IPS-15b (cell line): ENCODE measurements at regions not wholly inside any gene's neighbourhood (a gene's known extent, or its start where the extent isn't known, plus 50 kb on each side); places are given as distances from the start of the nearest gene placed in this dataset.

ENCODE experiments used
- H3K27me3 ChIP-seq: one replicate; pipeline ENCODE4 v1.6.1; 2013; ENCODE audit warnings: low read length; ENCODE audit not compliant: control insufficient read depth, insufficient read depth
- H3K36me3 ChIP-seq: one replicate; pipeline ENCODE4 v1.6.1; 2013; ENCODE audit warnings: low read length; ENCODE audit not compliant: control insufficient read depth, insufficient read depth
- H3K4me1 ChIP-seq: one replicate; pipeline ENCODE4 v1.6.1; 2013; ENCODE audit warnings: mild to moderate bottlenecking, low read length; ENCODE audit not compliant: control insufficient read depth, insufficient read depth
- H3K4me3 ChIP-seq: one replicate; pipeline ENCODE4 v1.5.1; 2013; ENCODE audit warnings: low read depth, low read length
- H3K9ac ChIP-seq: one replicate; pipeline ENCODE4 v1.6.1; 2013; ENCODE audit warnings: low read depth, mild to moderate bottlenecking, low read length
- H3K9me3 ChIP-seq: one replicate; pipeline ENCODE4 v1.6.1; 2013; ENCODE audit warnings: mild to moderate bottlenecking, low read length; ENCODE audit not compliant: control insufficient read depth, insufficient read depth

DNA sequence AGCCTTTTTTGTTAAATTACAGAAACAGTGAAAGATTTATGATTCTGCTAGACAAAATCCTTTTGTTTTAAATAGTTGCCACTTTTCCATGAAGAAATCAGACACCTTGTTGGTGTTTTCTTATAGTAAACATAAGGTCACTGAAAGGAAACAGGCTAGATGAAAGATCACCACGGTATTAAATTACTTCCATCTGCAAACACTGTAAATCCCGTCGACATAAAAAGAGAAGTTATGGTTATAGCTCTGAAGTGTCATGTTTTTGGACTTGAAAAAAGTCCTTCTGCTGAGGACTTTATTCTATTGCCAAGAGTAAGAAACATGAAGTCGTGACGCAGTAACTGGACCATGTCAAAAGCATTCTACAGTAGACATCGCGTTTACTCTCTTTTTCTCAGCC lies 567.6 kb upstream of the SLIT2 start:
- H3K4me3 ChIP-seq, result no peak overlapping the region

DNA sequence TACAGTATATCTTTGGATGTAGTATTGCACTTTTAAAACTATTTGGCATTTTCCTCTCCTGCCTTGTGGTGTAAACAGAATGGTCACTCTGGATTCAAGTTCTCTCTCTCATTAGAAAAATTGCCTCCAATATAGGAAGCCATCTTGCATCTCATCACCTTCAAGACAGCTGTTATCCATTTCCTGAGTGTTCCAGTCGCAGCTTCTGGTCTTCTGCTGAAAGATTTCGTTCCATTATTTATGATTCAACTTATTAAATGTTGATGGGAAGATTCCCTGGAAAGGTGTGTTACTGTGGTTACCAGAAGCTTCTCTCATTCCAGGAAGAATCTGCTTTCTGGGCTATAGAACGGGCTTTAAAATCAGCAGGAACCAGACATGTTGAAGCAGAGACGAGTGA lies 568.3 kb upstream of the SLIT2 start:
- no peaks in the 10 kb centered on the region for H3K27me3 ChIP-seq
- no peaks in the 10 kb centered on the region for H3K36me3 ChIP-seq
- no peaks in the 10 kb centered on the region for H3K4me1 ChIP-seq
- H3K9ac ChIP-seq, result no peak overlapping the region
- H3K9me3 ChIP-seq, result no peaks in the 10 kb centered on the region
- H3K4me3 ChIP-seq, result no peak overlapping the region

More for the DNA sequence above, 567.6 kb upstream of the SLIT2 start:
- no peak overlapping the region for H3K9ac ChIP-seq
- H3K27me3 ChIP-seq, result no peaks in the 10 kb centered on the region
- no peaks in the 10 kb centered on the region for H3K4me1 ChIP-seq
- no peaks in the 10 kb centered on the region for H3K36me3 ChIP-seq
- H3K9me3 ChIP-seq, result no peaks in the 10 kb centered on the region

DNA sequence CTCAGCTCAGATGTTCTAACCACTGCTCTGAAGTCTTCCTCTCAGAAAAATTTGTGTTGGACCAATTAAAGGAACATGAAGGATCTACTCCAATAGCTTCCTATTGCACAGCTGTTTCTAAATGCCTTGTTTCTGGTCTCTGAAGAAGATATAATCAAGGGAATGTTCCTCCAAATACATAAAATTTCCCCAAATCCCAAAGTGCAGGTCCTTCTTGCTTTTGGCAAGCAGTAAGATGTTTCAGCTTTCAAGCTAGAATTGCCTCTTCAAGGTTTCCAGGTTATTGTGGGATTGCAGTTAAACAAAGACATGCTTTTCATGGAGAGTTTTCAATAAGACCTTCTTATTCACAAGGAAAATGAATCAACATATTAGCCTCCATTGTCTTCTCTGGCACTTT lies 574.5 kb upstream of the SLIT2 start:
- H3K9ac ChIP-seq, result no peak overlapping the region
- H3K4me1 ChIP-seq, result no peaks in the 10 kb centered on the region
- no peaks in the 10 kb centered on the region for H3K9me3 ChIP-seq
- no peak overlapping the region for H3K4me3 ChIP-seq
- H3K27me3 ChIP-seq, result no peaks in the 10 kb centered on the region
- no peaks in the 10 kb centered on the region for H3K36me3 ChIP-seq

DNA sequence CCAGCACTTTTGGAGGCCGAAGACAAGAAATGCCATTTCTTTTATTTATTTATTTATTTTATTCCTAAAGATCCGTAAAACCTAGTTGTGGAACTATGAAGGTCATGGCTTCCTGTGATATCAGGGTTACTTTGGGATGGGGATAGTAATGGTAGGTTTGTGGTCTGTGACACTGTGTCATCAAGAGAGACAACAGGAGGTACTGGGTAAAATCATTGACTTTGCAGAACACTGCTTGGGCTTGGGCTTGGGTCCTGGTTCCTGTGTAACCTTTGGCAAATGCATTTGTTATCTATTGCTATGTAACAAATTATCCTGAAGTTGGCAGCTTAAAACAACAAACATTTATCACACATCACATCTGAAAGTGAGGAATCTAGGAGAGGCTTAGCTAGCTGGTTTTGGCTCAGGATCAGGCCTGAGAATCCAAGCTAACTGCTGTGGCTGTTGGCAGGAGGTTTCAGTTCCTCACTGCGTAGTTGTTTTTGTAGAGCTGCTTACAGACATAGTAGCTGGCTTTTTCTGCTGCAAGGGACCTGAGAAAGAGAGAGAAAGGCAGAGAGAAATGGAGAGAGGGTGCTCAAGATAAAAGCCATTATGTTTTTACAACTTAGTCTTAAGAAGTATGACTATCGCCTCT lies 576.4 kb upstream of the SLIT2 start:
- no peaks in the 10 kb centered on the region for H3K27me3 ChIP-seq
- no peak overlapping the region for H3K9ac ChIP-seq
- H3K4me1 ChIP-seq, result no peaks in the 10 kb centered on the region
- H3K36me3 ChIP-seq, result no peaks in the 10 kb centered on the region
- H3K9me3 ChIP-seq, result no peaks in the 10 kb centered on the region
- H3K4me3 ChIP-seq, result no peak overlapping the region

DNA sequence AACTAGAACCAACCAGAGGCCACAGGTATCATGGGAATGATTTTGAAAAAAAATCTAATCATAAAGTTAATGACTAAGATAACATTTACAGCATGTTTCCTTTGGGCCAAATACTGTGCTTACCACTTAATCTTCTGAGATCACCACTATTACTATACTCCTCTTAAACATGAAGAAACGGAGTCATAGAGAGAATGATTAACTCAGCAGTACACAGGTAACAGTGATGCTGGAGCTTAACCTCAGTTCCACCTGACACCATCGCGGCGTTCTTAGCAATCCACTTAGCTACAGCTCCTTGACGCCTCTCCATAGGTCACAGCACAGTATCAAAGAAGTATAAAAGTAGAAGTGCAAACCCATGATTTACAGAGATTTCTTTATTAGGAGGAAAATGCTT lies 592.6 kb upstream of the SLIT2 start:
- H3K36me3 ChIP-seq, result no peaks in the 10 kb centered on the region
- no peaks in the 10 kb centered on the region for H3K4me1 ChIP-seq
- no peaks in the 10 kb centered on the region for H3K27me3 ChIP-seq
- H3K9ac ChIP-seq, result no peak overlapping the region
- no peaks in the 10 kb centered on the region for H3K9me3 ChIP-seq
- no peak overlapping the region for H3K4me3 ChIP-seq

DNA sequence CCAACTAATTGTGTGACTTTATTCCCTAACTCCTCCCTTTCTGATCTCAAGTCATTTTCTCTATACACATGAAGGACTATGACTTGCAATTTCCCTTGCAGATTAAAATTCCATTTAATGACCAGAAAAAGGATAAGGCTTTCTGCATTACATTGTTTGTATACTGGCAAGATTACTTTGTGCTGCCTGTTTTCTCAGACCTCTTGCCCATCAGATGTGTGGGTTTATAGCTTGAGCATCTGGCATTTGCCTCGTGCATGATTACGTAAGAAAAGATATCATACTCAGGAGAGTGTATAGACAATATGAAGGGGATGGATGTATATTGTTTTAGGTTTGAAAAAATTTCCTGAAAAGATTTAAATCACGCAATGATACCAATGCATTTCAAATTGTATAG lies 593.8 kb upstream of the SLIT2 start:
- H3K36me3 ChIP-seq, result no peaks in the 10 kb centered on the region
- no peaks in the 10 kb centered on the region for H3K27me3 ChIP-seq
- H3K4me1 ChIP-seq, result no peaks in the 10 kb centered on the region
- H3K4me3 ChIP-seq, result no peak overlapping the region
- no peak overlapping the region for H3K9ac ChIP-seq
- no peaks in the 10 kb centered on the region for H3K9me3 ChIP-seq

DNA sequence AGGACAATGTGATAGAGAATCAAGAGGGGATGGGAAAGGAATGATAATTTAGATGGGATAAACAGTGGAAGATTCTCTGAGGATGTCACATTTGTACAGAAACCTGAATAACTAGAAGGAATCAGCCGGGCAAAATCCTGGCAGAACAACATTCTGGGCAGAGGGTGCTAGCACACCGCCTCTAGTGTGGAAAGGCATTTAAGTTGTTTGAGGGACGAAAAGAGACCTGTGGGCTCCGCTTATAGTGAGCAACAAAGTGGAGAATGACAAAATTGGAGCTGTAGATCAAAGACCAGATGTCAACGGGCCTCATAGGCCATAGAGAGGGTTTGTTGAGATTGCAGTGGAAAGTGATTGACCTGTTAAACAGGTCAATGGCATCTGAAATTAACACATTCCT lies 596.0 kb upstream of the SLIT2 start:
- no peaks in the 10 kb centered on the region for H3K27me3 ChIP-seq
- H3K9me3 ChIP-seq, result no peaks in the 10 kb centered on the region
- no peak overlapping the region for H3K9ac ChIP-seq
- no peaks in the 10 kb centered on the region for H3K36me3 ChIP-seq
- no peaks in the 10 kb centered on the region for H3K4me1 ChIP-seq
- H3K4me3 ChIP-seq, result no peak overlapping the region

DNA sequence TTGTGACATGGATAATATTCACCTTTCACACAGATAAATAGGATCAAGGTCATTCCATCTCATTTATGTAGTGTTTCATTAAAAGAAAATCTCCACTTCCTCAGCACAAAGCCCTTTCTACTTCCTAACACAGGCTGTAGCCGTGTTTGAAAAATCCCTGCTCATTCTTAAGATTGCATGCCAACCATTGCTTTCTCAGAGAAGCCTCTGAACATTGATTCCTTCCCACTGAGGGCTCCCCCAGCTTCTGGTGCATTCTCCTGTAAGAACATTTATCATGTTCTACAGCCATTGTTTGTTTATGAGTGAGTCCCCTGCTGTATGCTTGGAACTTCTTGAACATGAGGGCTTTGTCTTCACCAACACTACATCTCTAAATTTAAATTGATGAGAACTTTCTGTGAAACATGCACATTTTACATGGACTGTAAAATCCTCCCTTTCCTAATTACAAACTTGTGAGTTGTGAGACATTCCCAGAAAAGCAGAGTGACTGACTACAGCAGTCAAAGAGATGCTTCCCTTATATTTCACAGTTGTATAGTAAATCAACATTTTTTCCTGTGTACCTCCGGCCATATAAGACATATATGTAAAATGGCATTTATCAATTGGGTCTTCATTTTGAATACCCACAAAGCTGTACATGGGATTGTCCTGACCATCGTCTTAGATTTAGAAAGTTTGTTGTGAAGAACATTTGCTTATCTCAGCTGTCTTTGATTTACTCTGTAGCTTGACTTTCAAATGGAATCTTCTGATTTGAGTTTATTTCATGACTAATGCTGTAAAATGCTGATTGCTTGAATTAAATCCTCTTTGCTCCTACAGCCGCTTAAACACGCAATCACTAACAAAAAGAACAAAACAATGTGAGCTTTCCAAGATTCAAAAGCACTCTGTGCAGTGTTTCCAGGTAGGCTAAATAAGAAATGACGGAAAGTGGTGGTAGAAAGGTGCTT lies 600.5 kb upstream of the SLIT2 start:
- H3K4me3 ChIP-seq, result no peak overlapping the region
- H3K36me3 ChIP-seq, result no peaks in the 10 kb centered on the region
- no peaks in the 10 kb centered on the region for H3K9me3 ChIP-seq
- no peaks in the 10 kb centered on the region for H3K4me1 ChIP-seq
- no peak overlapping the region for H3K9ac ChIP-seq
- no peaks in the 10 kb centered on the region for H3K27me3 ChIP-seq

DNA sequence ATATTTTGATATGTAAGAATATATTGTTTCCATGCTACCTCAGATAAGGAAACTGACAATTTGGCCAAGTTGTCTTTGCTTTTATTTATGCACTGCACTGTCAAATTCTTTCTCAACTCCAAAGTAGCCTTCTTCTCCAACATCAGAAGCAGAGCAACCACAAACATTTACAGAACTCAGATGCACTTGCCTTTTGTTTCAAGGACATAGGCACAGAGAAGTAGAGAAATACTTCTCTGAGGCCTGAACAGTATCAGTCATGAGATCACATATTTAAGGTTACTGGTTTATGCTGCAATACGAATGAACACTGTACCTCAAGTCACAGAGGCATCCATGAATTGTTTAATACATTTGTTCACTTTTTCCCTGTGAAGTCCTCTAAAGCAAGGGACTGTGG lies 606.1 kb upstream of the SLIT2 start:
- H3K9me3 ChIP-seq, result no peaks in the 10 kb centered on the region
- no peaks in the 10 kb centered on the region for H3K27me3 ChIP-seq

DNA sequence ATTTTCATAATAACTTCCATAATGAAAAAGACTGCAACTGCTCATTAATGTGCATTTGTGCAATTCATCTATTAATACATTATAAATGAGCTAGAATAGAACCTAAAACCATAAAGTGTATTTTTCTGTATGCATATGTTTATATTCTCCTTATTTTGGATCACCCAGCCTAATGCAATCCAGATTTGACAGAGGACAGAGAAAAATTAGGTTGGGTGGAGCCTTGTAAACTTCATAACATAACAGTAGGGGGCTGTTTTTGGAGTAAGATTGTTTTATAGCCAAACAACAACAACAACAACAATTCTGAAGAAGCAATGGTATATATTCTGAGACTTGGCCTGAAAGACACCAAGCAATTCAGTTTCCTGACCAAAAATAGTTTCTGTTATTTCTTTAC lies 615.3 kb upstream of the SLIT2 start:
- H3K4me1 ChIP-seq, result no peaks in the 10 kb centered on the region
- H3K27me3 ChIP-seq, result no peaks in the 10 kb centered on the region
- no peak overlapping the region for H3K4me3 ChIP-seq
- no peak overlapping the region for H3K9ac ChIP-seq
- H3K36me3 ChIP-seq, result no peaks in the 10 kb centered on the region
- H3K9me3 ChIP-seq, result no peaks in the 10 kb centered on the region

More for the DNA sequence above, 606.1 kb upstream of the SLIT2 start:
- Histone ChIP-seq H3K4me1 (no peaks in the 10 kb centered on the region), H3K36me3 (no peaks in the 10 kb centered on the region), H3K9ac (no peak overlapping the region), H3K4me3 (no peak overlapping the region)

DNA sequence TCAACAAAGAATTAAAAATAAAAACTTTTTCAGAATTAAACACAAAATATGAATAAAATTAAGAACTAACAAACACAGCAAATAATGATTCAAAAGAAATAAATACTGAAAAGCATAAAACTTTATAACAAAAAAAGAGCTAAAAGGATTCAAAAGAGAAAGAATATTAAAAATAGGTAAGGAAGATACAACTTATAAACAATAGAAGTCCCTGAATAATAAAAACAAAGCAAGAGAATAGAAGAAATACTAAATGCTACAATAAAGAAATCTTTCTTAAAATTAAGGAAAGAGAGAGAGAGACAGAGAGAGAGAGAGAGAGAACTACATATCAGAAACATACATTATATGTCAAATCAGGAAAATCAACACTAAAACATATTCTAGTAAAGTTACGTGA lies 619.9 kb upstream of the SLIT2 start:
- H3K9ac ChIP-seq, result no peak overlapping the region
- no peaks in the 10 kb centered on the region for H3K27me3 ChIP-seq
- H3K4me3 ChIP-seq, result no peak overlapping the region

DNA sequence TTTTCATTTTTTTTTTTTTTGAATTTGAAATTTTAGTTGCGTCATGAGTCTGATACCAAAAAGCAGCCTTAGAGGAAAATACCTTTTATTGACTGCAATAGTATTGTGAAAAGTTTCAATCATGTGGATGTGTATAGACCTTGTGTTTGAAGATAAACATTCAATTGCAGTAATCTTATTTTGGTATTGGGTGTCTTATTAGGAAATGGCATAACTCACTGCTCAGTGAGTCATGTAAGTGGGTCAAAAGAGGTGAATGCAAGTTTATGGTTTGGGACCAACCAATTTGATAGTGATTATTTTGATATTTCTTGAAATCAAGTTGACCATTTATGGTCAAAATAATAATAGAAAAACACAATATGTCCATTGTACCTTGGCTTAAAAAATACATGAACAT lies 627.8 kb upstream of the SLIT2 start:
- Histone ChIP-seq H3K4me3 (no peak overlapping the region), H3K36me3 (no peaks in the 10 kb centered on the region), H3K27me3 (no peaks in the 10 kb centered on the region), H3K4me1 (no peaks in the 10 kb centered on the region), H3K9me3 (no peaks in the 10 kb centered on the region), H3K9ac (no peak overlapping the region)

More for the DNA sequence above, 619.9 kb upstream of the SLIT2 start:
- H3K9me3 ChIP-seq, result no peaks in the 10 kb centered on the region
- no peaks in the 10 kb centered on the region for H3K4me1 ChIP-seq
- H3K36me3 ChIP-seq, result no peaks in the 10 kb centered on the region
